B cell (primary cell): ENCODE measurements at regions not wholly inside any gene's neighbourhood (a gene's known extent, or its start where the extent isn't known, plus 50 kb on each side); places are given as distances from the start of the nearest gene placed in this dataset.

ENCODE experiments used
- ATAC-seq: fragments of 200-7000 bp; cut with Tn5 transposase; one replicate; pipeline ENCODE4 v1.10.0; 2021; ENCODE audit warnings: low read depth, mild to moderate bottlenecking, moderate number of reproducible peaks, moderate library complexity
- CTCF ChIA-PET: fragments of 350-600 bp; sonication (Branson Sonifier 250); formaldehyde crosslinking; loops from one replicate; lab custom pipeline; 2021; ENCODE audit warnings: antibody characterized with exemption, inconsistent platforms; lab: Charles Lee
- POLR2A ChIA-PET: fragments of 350-600 bp; sonication (Branson Sonifier 250); formaldehyde crosslinking; loops from one replicate; lab custom pipeline; 2021; ENCODE audit warnings: antibody characterized with exemption; lab: Charles Lee
- DNase-seq: peaks from one replicate; pipeline ENCODE4 v3.0.0; 2013
- H2AFZ ChIP-seq: 2 replicates; pipeline ENCODE4 v1.6.1; 2012; ENCODE audit warnings: mild to moderate bottlenecking, low read depth, low read length; ENCODE audit not compliant: insufficient read depth, poor library complexity, severe bottlenecking
- H3K27ac ChIP-seq, 2 donors: 1 replicate in 1 of 2; 2 replicates in 1 of 2; pipeline ENCODE4 v1.5.1; 2012 to 2013; ENCODE audit warnings: low read length in 2 of 2, mild to moderate bottlenecking in 2 of 2, moderate library complexity in 1 of 2
- H3K27me3 ChIP-seq, 4 experiments: fragments of 200-600 bp in 1 of 4; sonication (generic) in 1 of 4; replicated peaks in 1 of 4; 1 replicate in 2 of 4; 2 replicates in 2 of 4; pipeline versions ENCODE4 v1.6.1 to v1.7.0; 2013 to 2016; ENCODE audit warnings: low read length in 3 of 4, mild to moderate bottlenecking in 2 of 4, mixed read lengths in 1 of 4, moderate library complexity in 1 of 4; ENCODE audit not compliant: insufficient read depth in 4 of 4, control insufficient read depth in 3 of 4; ENCODE audit errors: control extremely low read depth in 1 of 4
- H3K36me3 ChIP-seq, 2 experiments: replicated peaks in 1 of 2; 1 replicate in 1 of 2; 2 replicates in 1 of 2; pipeline versions ENCODE4 v1.6.1 to v1.7.1; 2013; ENCODE audit warnings: low read length in 1 of 2; ENCODE audit not compliant: insufficient read depth in 2 of 2, control insufficient read depth in 1 of 2; ENCODE audit errors: control extremely low read depth in 1 of 2, extremely low read depth in 1 of 2
- H3K4me1 ChIP-seq, 2 donors: fragments of 200-600 bp in 1 of 2; sonication (generic) in 1 of 2; 1 replicate in 1 of 2; 2 replicates in 1 of 2; pipeline versions ENCODE4 v1.5.1 to v1.6.1; 2013 to 2017; ENCODE audit warnings: low read length in 2 of 2; ENCODE audit not compliant: control insufficient read depth in 2 of 2, insufficient read depth in 2 of 2
- H3K4me2 ChIP-seq: replicated peaks from 2 replicates; pipeline ENCODE3; 2012; ENCODE audit warnings: mild to moderate bottlenecking, low read depth, low read length; ENCODE audit not compliant: poor library complexity, severe bottlenecking
- H3K4me3 ChIP-seq, 5 experiments: fragments of 200-600 bp in 1 of 5; sonication (generic) in 1 of 5; 1 replicate in 3 of 5; 2 replicates in 2 of 5; pipeline versions ENCODE4 v1.5.1 to v1.7.0; 2011 to 2016; ENCODE audit warnings: low read length in 4 of 5, mild to moderate bottlenecking in 4 of 5, low read depth in 2 of 5, control low read depth in 1 of 5, moderate library complexity in 1 of 5; ENCODE audit not compliant: insufficient read depth in 1 of 5; ENCODE audit errors: control extremely low read depth in 1 of 5, extremely low read depth in 1 of 5
- H3K79me2 ChIP-seq: fragments of 200-600 bp; sonication (generic); one replicate; pipeline ENCODE4 v1.6.0; 2016; ENCODE audit warnings: low read length; ENCODE audit not compliant: control insufficient read depth, insufficient read depth
- H3K9ac ChIP-seq: fragments of 200-600 bp; sonication (generic); 2 replicates; pipeline ENCODE4 v1.6.1; 2017; ENCODE audit warnings: mild to moderate bottlenecking, low read length, moderate library complexity
- H3K9me3 ChIP-seq, 3 donors: one replicate each; pipeline versions ENCODE4 v1.6.1 to v1.7.1; 2013; ENCODE audit warnings: low read length in 2 of 3; ENCODE audit not compliant: control insufficient read depth in 2 of 3, insufficient read depth in 1 of 3; ENCODE audit errors: control extremely low read depth in 1 of 3
- H4K20me1 ChIP-seq: 2 replicates; pipeline ENCODE4 v1.6.0; 2012; ENCODE audit warnings: mild to moderate bottlenecking, low read length; ENCODE audit not compliant: insufficient read depth, control insufficient read depth, poor library complexity, severe bottlenecking
- H3K27ac Mint-ChIP-seq: one replicate; pipeline ENCODE4 v1.8.0; 2021; ENCODE audit warnings: mixed read lengths
- H3K27me3 Mint-ChIP-seq: one replicate; pipeline ENCODE4 v1.8.0; 2021; ENCODE audit warnings: mixed read lengths
- H3K4me1 Mint-ChIP-seq: one replicate; pipeline ENCODE4 v1.8.0; 2021; ENCODE audit warnings: mixed read lengths
- H3K4me3 Mint-ChIP-seq: one replicate; pipeline ENCODE4 v1.8.0; 2021; ENCODE audit warnings: mixed read lengths
- H3K9me3 Mint-ChIP-seq: one replicate; pipeline ENCODE4 v1.8.0; 2022; ENCODE audit warnings: mixed read lengths; ENCODE audit not compliant: insufficient read depth
- EZH2 ChIP-seq: IDR thresholded peaks from 2 replicates; pipeline ENCODE4 v1.6.1; 2012; ENCODE audit warnings: borderline replicate concordance, low read depth, mild to moderate bottlenecking, moderate library complexity, low read length; ENCODE audit not compliant: insufficient read depth, poor library complexity, severe bottlenecking
- WGBS: methylation state at CpG from one replicate; pipeline ENCODE4 v1.1.5; 2013; ENCODE audit warnings: missing lambda C conversion rate; ENCODE audit not compliant: insufficient coverage; 5-methylcytosine and 5-hydroxymethylcytosine counted together
- intact Hi-C: fragments of 100-400 bp; cut with micrococcal nuclease; formaldehyde crosslinking; loops from one replicate; pipeline ENCODE4 v1.10.0; 2022
- TF ChIP-seq, protein P1 (sequence below): fragments of 200-600 bp; IDR thresholded peaks from one replicate; pipeline ENCODE4 v1.8.0; 2022; ENCODE audit warnings: antibody characterized with exemption, mild to moderate bottlenecking

DNA sequence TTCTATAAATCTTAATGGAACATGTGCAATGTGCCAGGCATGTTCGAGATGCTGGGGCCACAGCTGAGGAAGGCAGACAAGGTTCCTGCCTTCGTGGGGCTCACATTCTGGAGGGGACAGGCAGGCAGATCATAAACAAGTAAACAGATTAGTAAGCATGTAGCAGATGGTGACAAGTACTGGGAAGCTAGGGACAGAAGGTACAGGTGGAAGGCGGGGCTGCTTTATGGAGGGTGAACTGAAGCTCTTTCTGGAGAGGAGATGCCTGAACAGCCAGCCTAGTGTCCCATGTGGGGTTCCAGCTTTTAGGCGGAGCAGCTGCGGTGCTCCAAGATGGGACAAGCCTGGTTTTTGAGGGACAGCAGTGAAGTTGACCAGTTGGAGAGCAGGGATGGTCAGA, 74.7 kb upstream of the SNRK start:
- H4K20me1 ChIP-seq = no peaks in the 10 kb centered on the region
- H3K27me3 ChIP-seq = no peaks in the 10 kb centered on the region
- no peaks in the 10 kb centered on the region for H3K9me3 ChIP-seq
- no peak overlapping the region for H3K9ac ChIP-seq
- Mint-ChIP-seq H3K27ac (no peak overlapping the region), H3K4me3 (no peak overlapping the region), H3K9me3 (no peaks in the 10 kb centered on the region), H3K27me3 (peaks cover 16% of the 10 kb centered on the region), H3K4me1 (no peaks in the 10 kb centered on the region)
- no peaks in the 10 kb centered on the region for H3K4me1 ChIP-seq
- TF ChIP-seq, protein P1, sequence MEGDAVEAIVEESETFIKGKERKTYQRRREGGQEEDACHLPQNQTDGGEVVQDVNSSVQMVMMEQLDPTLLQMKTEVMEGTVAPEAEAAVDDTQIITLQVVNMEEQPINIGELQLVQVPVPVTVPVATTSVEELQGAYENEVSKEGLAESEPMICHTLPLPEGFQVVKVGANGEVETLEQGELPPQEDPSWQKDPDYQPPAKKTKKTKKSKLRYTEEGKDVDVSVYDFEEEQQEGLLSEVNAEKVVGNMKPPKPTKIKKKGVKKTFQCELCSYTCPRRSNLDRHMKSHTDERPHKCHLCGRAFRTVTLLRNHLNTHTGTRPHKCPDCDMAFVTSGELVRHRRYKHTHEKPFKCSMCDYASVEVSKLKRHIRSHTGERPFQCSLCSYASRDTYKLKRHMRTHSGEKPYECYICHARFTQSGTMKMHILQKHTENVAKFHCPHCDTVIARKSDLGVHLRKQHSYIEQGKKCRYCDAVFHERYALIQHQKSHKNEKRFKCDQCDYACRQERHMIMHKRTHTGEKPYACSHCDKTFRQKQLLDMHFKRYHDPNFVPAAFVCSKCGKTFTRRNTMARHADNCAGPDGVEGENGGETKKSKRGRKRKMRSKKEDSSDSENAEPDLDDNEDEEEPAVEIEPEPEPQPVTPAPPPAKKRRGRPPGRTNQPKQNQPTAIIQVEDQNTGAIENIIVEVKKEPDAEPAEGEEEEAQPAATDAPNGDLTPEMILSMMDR = no peak
- TF ChIP-seq EZH2 = no peak
- no peak overlapping the region for H2AFZ ChIP-seq
- H3K79me2 ChIP-seq = no peaks in the 10 kb centered on the region
- ChIA-PET CTCF (interaction anchor here (0.9 kb wide), 1 partner anchor 12 kb away, joined by 4 read pairs; no protein-coding TSS in a partner anchor), POLR2A (no interaction called here)
- intact Hi-C loops = no loop called here
- no peak overlapping the region for H3K4me2 ChIP-seq
- no peaks in the 10 kb centered on the region for H3K36me3 ChIP-seq
- WGBS = 86% methylated on average over 5 of the region's 5 CpGs
- no peak overlapping the region for H3K27ac ChIP-seq
- DNase-seq (no peak), ATAC-seq (no peak)
- H3K4me3 ChIP-seq = no peak overlapping the region

DNA sequence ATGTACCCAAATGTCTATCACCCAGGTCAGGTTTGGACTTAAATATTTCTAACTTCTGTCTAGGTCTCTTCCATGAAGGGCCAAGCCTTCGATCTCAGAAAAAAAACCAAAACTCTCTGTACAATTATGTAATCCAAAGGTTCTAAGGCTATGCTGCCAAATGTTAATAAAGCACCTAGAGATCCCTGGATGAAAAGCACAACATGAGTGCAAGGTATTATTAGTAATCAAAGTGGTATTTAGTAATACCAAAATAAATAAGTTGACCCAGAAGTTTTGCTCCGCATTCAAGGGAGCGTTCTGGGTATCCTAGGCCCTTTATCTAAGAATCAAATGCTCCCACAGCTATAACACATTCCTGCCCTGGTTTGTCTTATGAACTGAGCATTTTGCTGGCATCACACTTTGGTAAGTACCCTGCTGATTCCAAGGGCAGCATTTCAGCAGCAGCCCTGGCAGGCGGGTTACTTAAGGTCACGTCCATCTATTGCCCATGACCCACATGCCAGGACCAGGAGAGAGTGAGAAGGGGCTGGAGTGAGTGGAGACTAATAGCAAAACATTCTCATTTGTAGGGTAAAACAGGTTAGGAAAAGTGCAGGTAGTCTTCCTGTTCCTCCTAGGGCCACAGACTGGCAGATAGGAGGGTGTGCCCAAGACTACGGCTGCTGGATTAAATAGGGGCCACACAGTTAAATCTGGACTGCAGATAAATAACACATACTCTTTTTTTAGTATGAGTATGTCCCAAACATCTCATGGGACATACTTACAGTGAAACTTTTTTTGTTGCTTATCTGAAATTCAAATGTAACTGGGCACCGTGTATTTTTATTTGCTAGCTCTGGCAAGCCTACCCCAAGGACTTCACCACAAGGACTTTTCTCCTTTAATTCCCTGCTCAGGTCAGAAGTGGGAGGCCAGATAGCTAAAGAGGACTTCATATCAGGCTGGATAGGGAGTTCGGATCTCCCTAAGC, 76.0 kb upstream of the SNRK start:
- Histone ChIP-seq H3K27me3 (no peaks in the 10 kb centered on the region), H3K27ac (no peak overlapping the region), H3K4me2 (no peak overlapping the region), H4K20me1 (no peaks in the 10 kb centered on the region), H3K9ac (no peak overlapping the region), H3K4me1 (no peaks in the 10 kb centered on the region), H3K9me3 (no peaks in the 10 kb centered on the region), H3K4me3 (no peak overlapping the region), H3K36me3 (no peaks in the 10 kb centered on the region), H2AFZ (no peak overlapping the region), H3K79me2 (no peaks in the 10 kb centered on the region)
- Mint-ChIP-seq H3K27ac (no peak overlapping the region), H3K9me3 (no peaks in the 10 kb centered on the region), H3K4me1 (no peaks in the 10 kb centered on the region), H3K27me3 (peaks cover 17% of the 10 kb centered on the region), H3K4me3 (no peak overlapping the region)
- intact Hi-C loops = no loop called here
- POLR2A ChIA-PET = no interaction called here
- CTCF ChIA-PET = no interaction called here
- TF ChIP-seq EZH2 = no peak
- TF ChIP-seq, protein P1 = no peak
- 93% methylated on average over 5 of the region's 8 CpGs for WGBS
- no peak for DNase-seq
- no peak for ATAC-seq
